Tibial nerve (tissue), 4 donors: ENCODE measurements at regions not wholly inside any gene's neighbourhood (a gene's known extent, or its start where the extent isn't known, plus 50 kb on each side); places are given as distances from the start of the nearest gene placed in this dataset.
"Not testable (repeated sequence)": the region's sequence is repeated elsewhere in the genome, so short reads cannot be mapped to it uniquely, and the experiment has no call there.

Source experiments
- DNase-seq, 2 donors: peaks; one replicate each; pipeline ENCODE4 v3.0.0-alpha.2; 2019; ENCODE audit warnings: low spot score in 2 of 2
- H3K27ac ChIP-seq, 4 donors: fragments of 200-600 bp; sonication (generic) in 3 of 4; one replicate each; pipeline ENCODE4 v1.5.1; 2017 to 2019; ENCODE audit warnings: mild to moderate bottlenecking in 1 of 4
- H3K27me3 ChIP-seq, 2 donors: fragments of 200-600 bp; sonication (generic) in 1 of 2; one replicate each; pipeline versions ENCODE4 v1.5.1 to v1.6.0; 2017 to 2019
- H3K36me3 ChIP-seq, 3 donors: fragments of 200-600 bp; sonication (generic); one replicate each; pipeline ENCODE4 v1.5.1; 2018 to 2019
- H3K4me1 ChIP-seq, 4 donors: fragments of 200-600 bp; sonication (generic) in 3 of 4; one replicate each; pipeline ENCODE4 v1.5.1; 2017 to 2019
- H3K4me3 ChIP-seq, 4 donors: fragments of 200-600 bp; sonication (generic) in 3 of 4; one replicate each; pipeline ENCODE4 v1.5.1; 2017 to 2019; ENCODE audit warnings: mild to moderate bottlenecking in 1 of 4, moderate library complexity in 1 of 4
- H3K9me3 ChIP-seq, 4 donors: fragments of 200-600 bp; sonication (generic) in 3 of 4; one replicate each; pipeline ENCODE4 v1.5.1; 2017 to 2019
- CTCF ChIP-seq, 5 experiments: fragments of 200-600 bp in 3 of 5; fragments of 450-650 bp in 2 of 5; sonication (generic) in 3 of 5; IDR thresholded peaks; one replicate each; pipeline ENCODE4 v1.5.1; 2016 to 2019; ENCODE audit warnings: antibody characterized with exemption in 5 of 5, mild to moderate bottlenecking in 3 of 5, moderate library complexity in 2 of 5
- EP300 ChIP-seq, 2 donors: sonication (generic); formaldehyde crosslinking; IDR thresholded peaks; one replicate each; pipeline ENCODE4 v1.6.1; 2017; ENCODE audit warnings: antibody characterized with exemption in 2 of 2, mild to moderate bottlenecking in 1 of 2
- POLR2A ChIP-seq, 2 donors: fragments of 450-650 bp; IDR thresholded peaks; one replicate each; pipeline ENCODE4 v1.6.1; 2017; ENCODE audit warnings: antibody characterized with exemption in 2 of 2, mild to moderate bottlenecking in 2 of 2, moderate library complexity in 2 of 2
- WGBS, 2 donors: methylation state at CpG; one replicate each; pipeline ENCODE4 v1.1.5; 2018; 5-methylcytosine and 5-hydroxymethylcytosine counted together

GRCh38 chr12:46603776-46604456, 221.9 kb downstream of the SLC38A4 start:
- Histone ChIP-seq H3K27me3 (no peaks in the 10 kb centered on the region), H3K4me3 (no peak overlapping the region), H3K9me3 (peaks cover 0 to 11% (median 0%) of the 10 kb centered on the region in 4 donors), H3K4me1 (peaks cover 0 to 8% (median under 1%) of the 10 kb centered on the region in 4 donors), H3K27ac (no peak overlapping the region), H3K36me3 (peaks cover 0 to 5% (median 0%) of the 10 kb centered on the region in 3 donors)
- TF ChIP-seq CTCF (IDR thresholded peaks at IDR 0.05) (no peak), EP300 (IDR thresholded peaks at IDR 0.05) (no peak), POLR2A (IDR thresholded peaks at IDR 0.05) (no peak)
- 60 to 74% methylated on average over 2 to 3 of the region's 3 CpGs for WGBS, 2 donors
- DNase-seq = no peak

DNA sequence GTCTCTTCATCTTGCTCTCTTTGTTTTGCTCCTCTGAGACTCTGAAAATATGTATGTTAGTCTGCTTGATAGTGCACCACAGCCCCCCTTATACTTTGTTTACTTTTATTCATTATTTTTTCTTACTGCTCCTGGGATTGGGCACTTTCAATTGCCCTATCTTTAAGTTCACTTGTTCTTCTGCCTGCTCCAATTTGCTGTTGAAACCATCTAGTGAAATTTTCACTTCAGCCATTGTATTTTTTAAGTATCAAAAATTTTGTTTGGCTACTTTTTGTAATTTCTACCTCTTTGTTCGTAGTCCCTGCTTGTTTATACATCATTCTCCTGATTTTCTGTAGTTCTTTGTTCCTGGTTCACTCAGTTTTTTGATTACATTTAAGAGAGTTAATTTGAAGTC, 223.3 kb downstream of the SLC38A4 start:
- peaks cover 0 to 17% (median 0%) of the 10 kb centered on the region in 4 donors for H3K9me3 ChIP-seq
- no peaks in the 10 kb centered on the region for H3K27me3 ChIP-seq
- peaks cover 0 to 5% (median 0%) of the 10 kb centered on the region in 3 donors for H3K36me3 ChIP-seq
- no peaks in the 10 kb centered on the region for H3K4me1 ChIP-seq
- WGBS, 2 donors = 84 to 86% methylated on average over 1 of the region's 1 CpG
- no peak for TF ChIP-seq POLR2A (IDR thresholded peaks at IDR 0.05)
- no peak for TF ChIP-seq CTCF (IDR thresholded peaks at IDR 0.05)
- TF ChIP-seq EP300 (IDR thresholded peaks at IDR 0.05) = no peak
- DNase-seq = no peak
- no peak overlapping the region for H3K4me3 ChIP-seq
- no peak overlapping the region for H3K27ac ChIP-seq

- H3K27ac ChIP-seq = no peak overlapping the region
- H3K36me3 ChIP-seq = no peaks in the 10 kb centered on the region
- TF ChIP-seq EP300 (IDR thresholded peaks at IDR 0.05) = no peak
- TF ChIP-seq CTCF (IDR thresholded peaks at IDR 0.05) = no peak
- no peak for TF ChIP-seq POLR2A (IDR thresholded peaks at IDR 0.05)
- no peak for DNase-seq
- WGBS, 2 donors = 73 to 82% methylated on average over 5 of the region's 5 CpGs
- no peaks in the 10 kb centered on the region for H3K27me3 ChIP-seq
- H3K4me3 ChIP-seq = no peak overlapping the region
- no peaks in the 10 kb centered on the region for H3K4me1 ChIP-seq
- H3K9me3 ChIP-seq = peaks cover 0 to 18% (median 3%) of the 10 kb centered on the region in 4 donors
Observed at GRCh38 chr12:46590991-46591703, 218.6 kb upstream of the SLC38A2 start.

DNA sequence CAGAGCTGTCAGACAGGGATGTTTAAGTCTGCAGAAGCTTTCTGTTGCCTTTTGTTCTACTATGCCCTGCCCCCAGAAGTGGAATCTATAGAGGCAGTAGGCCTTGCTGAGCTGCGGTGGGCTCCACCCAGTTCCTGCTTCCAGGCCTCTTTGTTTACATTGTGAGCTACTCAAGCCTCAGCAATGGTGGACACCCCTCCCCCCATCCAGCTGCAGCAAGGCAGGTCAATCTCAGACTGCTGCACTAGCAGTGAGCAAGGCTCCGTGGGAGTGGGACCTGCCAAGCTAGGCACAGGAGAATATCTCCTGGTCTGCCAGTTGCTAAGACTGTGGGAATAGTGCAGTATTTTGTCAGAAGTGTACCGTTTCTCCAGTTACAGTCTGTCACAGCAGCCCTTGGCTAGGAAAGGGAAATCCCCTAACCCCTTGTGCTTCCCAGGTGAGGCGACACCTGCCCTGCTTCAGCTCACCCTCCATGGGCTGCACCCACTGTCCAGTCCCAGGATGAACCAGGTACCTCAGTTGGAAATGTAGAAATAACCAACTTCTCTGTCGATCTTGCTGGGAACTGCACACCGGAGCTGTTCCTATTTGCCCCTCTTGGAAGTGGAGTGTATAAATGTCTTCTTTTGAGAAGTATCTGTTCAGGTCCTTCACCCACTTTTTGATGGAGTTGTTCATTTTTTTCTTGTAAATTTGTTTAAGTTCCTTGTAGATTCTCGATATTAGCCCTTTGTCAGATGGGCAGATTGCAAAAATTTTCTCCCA, 213.5 kb upstream of the SLC38A2 start:
- H3K4me1 ChIP-seq = no peaks in the 10 kb centered on the region
- H3K27ac ChIP-seq = no peak overlapping the region
- no peaks in the 10 kb centered on the region for H3K27me3 ChIP-seq
- no peak for TF ChIP-seq EP300 (IDR thresholded peaks at IDR 0.05)
- no peak for TF ChIP-seq CTCF (IDR thresholded peaks at IDR 0.05)
- TF ChIP-seq POLR2A (IDR thresholded peaks at IDR 0.05) = no peak
- 69 to 73% methylated on average over 6 to 7 of the region's 7 CpGs for WGBS, 2 donors
- DNase-seq = no peak
- no peak overlapping the region for H3K4me3 ChIP-seq
- peaks cover 0 to 31% (median 5%) of the 10 kb centered on the region in 4 donors for H3K9me3 ChIP-seq
- H3K36me3 ChIP-seq = no peaks in the 10 kb centered on the region

- DNase-seq, H3K27me3 ChIP-seq, H3K27ac ChIP-seq, H3K4me3 ChIP-seq, H3K36me3 ChIP-seq, H3K4me1 ChIP-seq: not testable (repeated sequence)
- peaks cover 0 to 31% (median 5%) of the 10 kb centered on the region in 4 donors for H3K9me3 ChIP-seq
- 96 to 97% methylated on average over 4 of the region's 4 CpGs for WGBS, 2 donors
Observed at GRCh38 chr12:46584098-46584497, 211.5 kb upstream of the SLC38A2 start.

DNA sequence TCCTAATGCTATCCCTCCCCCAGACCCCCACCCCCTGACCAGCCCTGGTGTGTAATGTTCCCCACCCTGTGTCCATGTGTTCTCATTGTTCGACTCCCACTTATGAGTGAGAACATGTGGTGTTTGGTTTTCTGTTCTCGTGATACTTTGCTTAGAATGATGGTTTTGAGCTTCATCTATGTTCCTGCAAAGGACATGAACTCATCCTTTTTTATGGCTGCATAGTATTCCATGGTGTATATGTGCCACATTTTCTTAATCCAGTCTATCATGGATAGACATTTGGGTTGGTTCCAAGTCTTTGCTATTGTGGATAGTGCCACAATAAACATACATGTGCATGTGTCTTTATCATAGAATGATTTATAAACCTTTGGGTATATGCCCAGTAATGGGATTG, 209.4 kb upstream of the SLC38A2 start:
- H3K4me3 ChIP-seq, H3K27me3 ChIP-seq, H3K4me1 ChIP-seq, H3K27ac ChIP-seq, DNase-seq, H3K36me3 ChIP-seq: not testable (repeated sequence)
- WGBS, 2 donors = 91 to 92% methylated on average over 2 of the region's 2 CpGs
- H3K9me3 ChIP-seq = peaks cover 0 to 27% (median 5%) of the 10 kb centered on the region in 4 donors
